Keratinocyte (primary cell): ENCODE measurements at regions not wholly inside any gene's neighbourhood (a gene's known extent, or its start where the extent isn't known, plus 50 kb on each side); places are given as distances from the start of the nearest gene placed in this dataset.

Experiments used
- CTCF ChIP-seq, 3 experiments: IDR thresholded peaks in 1 of 3; conservative IDR thresholded peaks in 1 of 3; optimal IDR thresholded peaks in 1 of 3; 2 replicates in 2 of 3; 3 replicates in 1 of 3; pipeline versions ENCODE3 to v1.5.1; 2011; ENCODE audit warnings: low read length in 3 of 3, mild to moderate bottlenecking in 3 of 3, moderate library complexity in 2 of 3, control low read depth in 1 of 3, inconsistent platforms in 1 of 3; ENCODE audit not compliant: insufficient read depth in 2 of 3; ENCODE audit errors: extremely low read depth in 1 of 3
- EZH2 ChIP-seq: IDR thresholded peaks from one replicate; pipeline ENCODE4 v1.6.1; 2012; ENCODE audit warnings: inconsistent platforms, mild to moderate bottlenecking, low read length, moderate library complexity

GRCh38 chr17:6930749-6931148 lies 65.1 kb upstream of the ALOX12 start:
- TF ChIP-seq CTCF (optimal IDR thresholded peaks at IDR 0.05 in 1 of 3, IDR thresholded peaks at IDR 0.05 in 1 of 3, conservative IDR thresholded peaks at IDR 0.05 in 1 of 3; ENCODE audit: extremely low read depth in 1 of 3, insufficient read depth in 2 of 3, low read length in 3 of 3) (no peak), EZH2 (no peak)
